ENCODE measurements at regions not wholly inside any gene's neighbourhood (a gene's known extent, or its start where the extent isn't known, plus 50 kb on each side); places are given as distances from the start of the nearest gene placed in this dataset.

GRCh38 chr6:147834084-147834776 lies 325.7 kb downstream of the SAMD5 start:
- TF ChIP-seq CTCF (IDR thresholded peaks at IDR 0.05; ENCODE audit: low read depth, low read length): no peak
- H3K4me3 ChIP-seq (ENCODE audit: low read depth, low read length): no peak overlapping the region

- H3K4me3 ChIP-seq (ENCODE audit: low read depth, low read length): no peak overlapping the region
- TF ChIP-seq CTCF (IDR thresholded peaks at IDR 0.05; ENCODE audit: low read depth, low read length): no peak
Measured at GRCh38 chr6:147837540-147837939, 329.1 kb downstream of the SAMD5 start.

GRCh38 chr6:147839708-147840610 lies 331.5 kb downstream of the SAMD5 start:
- H3K4me3 ChIP-seq (ENCODE audit: low read depth, low read length): no peak overlapping the region
- TF ChIP-seq CTCF (IDR thresholded peaks at IDR 0.05; ENCODE audit: low read depth, low read length): no peak

GRCh38 chr6:147841547-147842148 lies 333.2 kb downstream of the SAMD5 start:
- TF ChIP-seq CTCF (IDR thresholded peaks at IDR 0.05; ENCODE audit: low read depth, low read length): no peak
- H3K4me3 ChIP-seq (ENCODE audit: low read depth, low read length): no peak overlapping the region

GRCh38 chr6:147849401-147850330 lies 341.2 kb downstream of the SAMD5 start:
- no peak overlapping the region for H3K4me3 ChIP-seq (ENCODE audit: low read depth, low read length)
- no peak for TF ChIP-seq CTCF (IDR thresholded peaks at IDR 0.05; ENCODE audit: low read depth, low read length)

- TF ChIP-seq CTCF (IDR thresholded peaks at IDR 0.05; ENCODE audit: low read depth, low read length): no peak
- H3K4me3 ChIP-seq (ENCODE audit: low read depth, low read length): no peak overlapping the region
Measured at GRCh38 chr6:147852772-147853171, 344.3 kb downstream of the SAMD5 start.

Data from WI38 (cell line).